Neuron (in vitro differentiated cells): ENCODE measurements at regions not wholly inside any gene's neighbourhood (a gene's known extent, or its start where the extent isn't known, plus 50 kb on each side); places are given as distances from the start of the nearest gene placed in this dataset.
"Not testable (repeated sequence)": the region's sequence is repeated elsewhere in the genome, so short reads cannot be mapped to it uniquely, and the experiment has no call there.

Experiments
- H2AFZ ChIP-seq: one replicate; pipeline ENCODE4 v1.6.1; 2013; ENCODE audit warnings: low read depth, mild to moderate bottlenecking, inconsistent platforms, low read length, moderate library complexity
- H3K27me3 ChIP-seq: one replicate; pipeline ENCODE4 v1.6.1; 2013; ENCODE audit warnings: low read length; ENCODE audit not compliant: insufficient read depth
- H3K36me3 ChIP-seq: one replicate; pipeline ENCODE4 v1.6.1; 2013; ENCODE audit warnings: low read length; ENCODE audit not compliant: insufficient read depth
- H3K4me1 ChIP-seq: one replicate; pipeline ENCODE4 v1.6.1; 2013; ENCODE audit warnings: low read length; ENCODE audit not compliant: insufficient read depth
- H3K4me3 ChIP-seq: 2 replicates; pipeline ENCODE4 v1.5.1; 2013; ENCODE audit warnings: mild to moderate bottlenecking, low read length, moderate library complexity
- H3K9me3 ChIP-seq: one replicate; pipeline ENCODE4 v1.6.1; 2013; ENCODE audit warnings: low read length

GRCh38 chr2:155633060-155633839 lies 699.3 kb downstream of the NR4A2 start:
- H2AFZ ChIP-seq: no peak overlapping the region
- H3K4me1 ChIP-seq: no peaks in the 10 kb centered on the region
- no peaks in the 10 kb centered on the region for H3K36me3 ChIP-seq
- no peak overlapping the region for H3K4me3 ChIP-seq
- H3K9me3 ChIP-seq: no peaks in the 10 kb centered on the region
- H3K27me3 ChIP-seq: no peaks in the 10 kb centered on the region

- H3K4me3 ChIP-seq: no peak overlapping the region
- no peaks in the 10 kb centered on the region for H3K27me3 ChIP-seq
- no peak overlapping the region for H2AFZ ChIP-seq
- no peaks in the 10 kb centered on the region for H3K9me3 ChIP-seq
- no peaks in the 10 kb centered on the region for H3K36me3 ChIP-seq
- no peaks in the 10 kb centered on the region for H3K4me1 ChIP-seq
Measured at GRCh38 chr2:155630760-155631159, 701.8 kb downstream of the NR4A2 start.

GRCh38 chr2:155622443-155622842 lies 710.1 kb downstream of the NR4A2 start:
- no peaks in the 10 kb centered on the region for H3K4me1 ChIP-seq

GRCh38 chr2:155600914-155601760 lies 731.4 kb downstream of the NR4A2 start:
- Histone ChIP-seq H3K9me3 (no peaks in the 10 kb centered on the region), H3K4me3 (no peak overlapping the region), H3K27me3 (no peaks in the 10 kb centered on the region), H3K4me1 (no peaks in the 10 kb centered on the region), H3K36me3 (no peaks in the 10 kb centered on the region), H2AFZ (no peak overlapping the region)

More at GRCh38 chr2:155622443-155622842, 710.1 kb downstream of the NR4A2 start:
- H3K9me3 ChIP-seq: no peaks in the 10 kb centered on the region
- H3K4me3 ChIP-seq: no peak overlapping the region
- no peak overlapping the region for H2AFZ ChIP-seq
- no peaks in the 10 kb centered on the region for H3K36me3 ChIP-seq
- no peaks in the 10 kb centered on the region for H3K27me3 ChIP-seq

- Histone ChIP-seq H3K4me3 (no peak overlapping the region), H2AFZ (no peak overlapping the region), H3K36me3 (no peaks in the 10 kb centered on the region), H3K4me1 (no peaks in the 10 kb centered on the region), H3K9me3 (no peaks in the 10 kb centered on the region), H3K27me3 (no peaks in the 10 kb centered on the region)
Measured at GRCh38 chr2:155600296-155600695, 732.2 kb downstream of the NR4A2 start.

GRCh38 chr2:155599834-155600233 lies 732.7 kb downstream of the NR4A2 start:
- H3K9me3 ChIP-seq: no peaks in the 10 kb centered on the region

GRCh38 chr2:155583674-155584195 lies 748.8 kb downstream of the NR4A2 start:
- H2AFZ ChIP-seq: no peak overlapping the region
- H3K4me3 ChIP-seq: no peak overlapping the region
- H3K4me1 ChIP-seq: no peaks in the 10 kb centered on the region
- H3K9me3 ChIP-seq: no peaks in the 10 kb centered on the region
- no peaks in the 10 kb centered on the region for H3K36me3 ChIP-seq
- no peaks in the 10 kb centered on the region for H3K27me3 ChIP-seq

More at GRCh38 chr2:155599834-155600233, 732.7 kb downstream of the NR4A2 start:
- no peaks in the 10 kb centered on the region for H3K36me3 ChIP-seq
- no peaks in the 10 kb centered on the region for H3K4me1 ChIP-seq
- no peak overlapping the region for H3K4me3 ChIP-seq
- no peaks in the 10 kb centered on the region for H3K27me3 ChIP-seq
- H2AFZ ChIP-seq: no peak overlapping the region

- no peak overlapping the region for H3K4me3 ChIP-seq
- H3K4me1 ChIP-seq: no peaks in the 10 kb centered on the region
- H3K36me3 ChIP-seq: no peaks in the 10 kb centered on the region
- H3K9me3 ChIP-seq: no peaks in the 10 kb centered on the region
- no peak overlapping the region for H2AFZ ChIP-seq
- H3K27me3 ChIP-seq: no peaks in the 10 kb centered on the region
Measured at GRCh38 chr2:155574941-155575340, 757.6 kb downstream of the NR4A2 start.

- Histone ChIP-seq H3K4me3 (no peak overlapping the region), H3K27me3 (no peaks in the 10 kb centered on the region), H3K36me3 (no peaks in the 10 kb centered on the region), H3K4me1 (no peaks in the 10 kb centered on the region), H3K9me3 (no peaks in the 10 kb centered on the region), H2AFZ (no peak overlapping the region)
Measured at GRCh38 chr2:155547571-155547970, 785.0 kb downstream of the NR4A2 start.

GRCh38 chr2:155546721-155547555 lies 785.6 kb downstream of the NR4A2 start:
- no peaks in the 10 kb centered on the region for H3K27me3 ChIP-seq
- H2AFZ ChIP-seq: no peak overlapping the region
- H3K4me3 ChIP-seq: no peak overlapping the region
- H3K9me3 ChIP-seq: no peaks in the 10 kb centered on the region
- no peaks in the 10 kb centered on the region for H3K4me1 ChIP-seq
- H3K36me3 ChIP-seq: no peaks in the 10 kb centered on the region

- H3K4me3 ChIP-seq, H3K9me3 ChIP-seq, H3K36me3 ChIP-seq, H2AFZ ChIP-seq, H3K4me1 ChIP-seq, H3K27me3 ChIP-seq: not testable (repeated sequence)
Measured at GRCh38 chr2:155539028-155539427, 793.5 kb downstream of the NR4A2 start.

- Histone ChIP-seq H3K36me3 (no peaks in the 10 kb centered on the region), H3K9me3 (no peaks in the 10 kb centered on the region), H3K27me3 (no peaks in the 10 kb centered on the region), H2AFZ (no peak overlapping the region), H3K4me1 (no peaks in the 10 kb centered on the region), H3K4me3 (no peak overlapping the region)
Measured at GRCh38 chr2:155528034-155528433, 804.5 kb downstream of the NR4A2 start.
